GM12873 (cell line): ENCODE measurements at regions not wholly inside any gene's neighbourhood (a gene's known extent, or its start where the extent isn't known, plus 50 kb on each side); places are given as distances from the start of the nearest gene placed in this dataset.

Experiments
- CTCF ChIP-seq: IDR thresholded peaks from 2 replicates; pipeline ENCODE4 v1.5.1; 2012; ENCODE audit warnings: low read depth, mild to moderate bottlenecking, moderate library complexity, low read length, control low read depth; ENCODE audit not compliant: insufficient read depth; ENCODE audit errors: missing control alignments

DNA sequence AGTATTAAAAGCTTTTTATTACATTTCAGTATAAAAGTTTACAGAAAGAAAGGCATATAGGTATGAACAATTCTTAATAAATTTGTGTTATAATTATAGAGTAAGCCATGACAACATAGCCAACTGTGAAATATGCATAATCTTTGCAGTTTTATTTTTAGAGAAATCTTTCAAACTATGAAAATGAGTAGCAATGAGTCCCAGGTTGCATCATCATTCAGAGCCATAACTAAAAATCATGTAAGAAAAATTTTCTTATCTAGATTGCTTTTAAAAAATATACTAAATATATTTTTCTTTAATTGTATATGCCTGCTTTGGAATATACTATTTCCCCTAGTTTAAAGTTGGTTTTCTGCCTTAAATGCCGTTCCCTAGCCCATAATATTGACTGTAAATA, 54.8 kb upstream of the NAF1 start:
- no peak for TF ChIP-seq CTCF

DNA sequence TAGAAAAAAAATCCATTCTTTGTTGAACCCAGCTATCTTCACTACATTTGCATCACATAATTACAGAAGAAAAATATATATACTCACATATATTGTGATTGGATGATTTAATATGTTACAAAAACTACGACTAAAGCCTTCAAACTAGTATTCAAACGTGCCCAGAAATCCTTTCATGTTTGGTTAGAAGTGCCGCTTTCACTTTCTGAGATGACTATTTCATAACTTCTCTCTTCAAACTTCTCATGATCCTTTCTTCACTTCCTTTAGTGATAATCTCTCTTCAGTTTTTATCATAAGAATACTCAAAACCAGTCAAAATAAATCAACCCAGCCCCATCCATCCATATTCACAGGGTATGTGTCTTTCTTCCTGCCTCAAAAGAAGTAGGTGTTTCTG, 50.8 kb upstream of the NAF1 start:
- TF ChIP-seq CTCF: no peak
